ENCODE measurements at regions not wholly inside any gene's neighbourhood (a gene's known extent, or its start where the extent isn't known, plus 50 kb on each side); places are given as distances from the start of the nearest gene placed in this dataset.

DNA sequence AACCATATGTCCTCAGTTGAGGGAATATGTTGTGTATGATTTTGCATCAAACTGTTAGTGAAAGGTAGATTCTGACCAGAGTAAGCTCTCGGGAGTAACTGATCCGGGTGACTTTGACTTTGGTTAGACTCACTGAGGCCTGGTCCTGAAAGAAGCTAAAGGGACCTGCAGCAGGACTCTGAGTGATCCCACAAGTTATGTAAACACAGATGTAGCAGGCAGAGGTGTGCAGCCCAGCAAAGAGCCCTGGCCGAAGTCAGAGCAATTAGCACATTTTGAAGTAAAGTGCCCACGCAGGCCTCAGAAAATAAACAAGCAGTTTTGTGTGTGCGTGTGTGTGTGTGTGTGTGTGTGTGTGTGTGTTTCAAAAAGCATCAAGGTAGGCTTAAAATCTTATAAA is 245.6 kb upstream of the FERD3L start:
- CTCF ChIA-PET: no interaction called here
- no peak for DNase-seq
- intact Hi-C loops (cut with micrococcal nuclease): no loop called here
- Mint-ChIP-seq H3K27ac (no peak overlapping the region), H3K36me3 (ENCODE audit: low read depth) (no peaks in the 10 kb centered on the region), H3K4me1 (ENCODE audit: low read depth) (no peaks in the 10 kb centered on the region), H3K4me3 (no peak overlapping the region), H3K9me3 (peaks cover 6% of the 10 kb centered on the region), H3K27me3 (ENCODE audit: low read depth) (no peaks in the 10 kb centered on the region)

DNA sequence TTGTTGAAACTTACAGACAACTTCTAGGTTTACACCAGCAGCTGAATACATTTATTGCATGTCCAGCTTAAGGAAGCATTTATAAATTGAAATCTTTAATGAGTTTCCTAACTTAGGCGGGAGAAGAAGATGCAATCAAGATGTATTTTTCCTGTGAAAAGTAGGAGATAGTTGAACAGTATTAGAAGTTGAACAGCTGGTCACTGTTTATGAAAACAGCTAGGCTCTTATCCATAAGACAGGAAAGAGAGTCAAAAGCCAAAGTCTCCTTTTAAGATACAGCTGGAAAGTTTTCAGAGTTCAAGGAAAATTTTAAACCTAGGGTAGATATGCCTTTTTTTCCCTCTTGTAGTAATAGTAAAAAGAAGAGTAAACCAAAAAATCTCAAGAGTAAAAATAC is 236.1 kb upstream of the FERD3L start:
- Mint-ChIP-seq H3K36me3 (ENCODE audit: low read depth) (no peaks in the 10 kb centered on the region), H3K4me1 (ENCODE audit: low read depth) (no peaks in the 10 kb centered on the region), H3K27me3 (ENCODE audit: low read depth) (no peaks in the 10 kb centered on the region), H3K27ac (no peak overlapping the region), H3K4me3 (no peak overlapping the region), H3K9me3 (peaks cover 1% of the 10 kb centered on the region)
- CTCF ChIA-PET: interaction anchor here (0.6 kb wide), 1 partner anchor 111 kb away, joined by 3 read pairs; no protein-coding TSS in a partner anchor
- DNase-seq: no peak
- intact Hi-C loops (cut with micrococcal nuclease): no loop called here

DNA sequence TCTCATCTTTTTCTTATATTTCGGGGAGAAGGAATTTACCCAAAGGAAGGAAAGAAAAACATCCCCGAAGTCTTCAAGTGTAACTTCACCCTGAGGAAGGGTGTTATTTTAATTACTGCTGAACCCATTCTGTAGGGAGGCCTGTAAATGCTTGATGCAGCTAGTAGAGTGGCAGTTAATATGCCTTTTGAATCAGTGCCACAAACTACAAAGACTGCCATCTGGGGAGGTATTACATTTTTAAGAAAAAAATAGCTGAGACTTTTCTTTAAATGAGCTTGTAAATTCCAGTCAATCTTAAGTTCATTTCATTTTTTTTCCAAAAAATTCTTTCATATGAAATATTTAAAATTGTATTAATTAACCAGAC is 233.1 kb upstream of the FERD3L start:
- H3K36me3 Mint-ChIP-seq (ENCODE audit: low read depth): no peaks in the 10 kb centered on the region
- no peak overlapping the region for H3K27ac Mint-ChIP-seq
- H3K4me3 Mint-ChIP-seq: no peak overlapping the region
- peaks cover 4% of the 10 kb centered on the region for H3K9me3 Mint-ChIP-seq
- H3K27me3 Mint-ChIP-seq (ENCODE audit: low read depth): no peaks in the 10 kb centered on the region
- DNase-seq: no peak
- intact Hi-C loops (cut with micrococcal nuclease): no loop called here
- CTCF ChIA-PET: no interaction called here
- H3K4me1 Mint-ChIP-seq (ENCODE audit: low read depth): no peaks in the 10 kb centered on the region

DNA sequence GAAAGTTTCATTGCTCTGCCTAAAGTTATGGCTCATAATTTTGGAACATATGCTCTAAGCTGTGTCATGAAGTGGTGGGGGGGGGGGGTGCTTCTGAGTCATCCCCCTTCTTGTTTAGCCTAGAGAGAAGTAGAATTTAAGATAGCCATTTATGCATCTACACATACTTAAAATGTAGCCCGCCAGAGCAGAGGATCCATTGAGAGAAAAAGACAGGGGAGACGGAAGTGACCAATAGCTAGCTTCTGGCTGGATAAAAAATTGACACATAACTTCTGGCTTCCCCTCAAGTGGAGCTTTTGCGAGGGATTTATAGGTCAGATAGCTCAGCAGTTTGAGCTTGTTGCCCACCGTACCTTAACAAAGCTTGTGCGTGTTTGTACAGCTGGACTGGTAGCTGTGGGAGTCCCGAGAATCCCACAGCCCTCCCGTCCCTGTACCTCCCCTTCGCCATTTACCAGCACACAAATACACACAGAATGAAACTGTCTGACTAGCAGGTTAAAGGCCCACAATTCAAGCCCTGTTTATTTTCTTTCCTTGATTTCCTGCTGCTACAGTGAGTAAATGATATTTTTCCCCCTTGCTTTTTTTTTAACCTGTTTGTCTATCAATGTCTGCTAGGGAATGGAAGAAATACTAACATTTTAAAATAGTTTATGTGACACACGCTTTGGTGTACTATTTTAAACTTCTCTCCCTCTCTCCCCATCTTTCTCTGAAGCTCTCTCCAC is 232.6 kb upstream of the FERD3L start:
- no peak overlapping the region for H3K4me3 Mint-ChIP-seq
- no peaks in the 10 kb centered on the region for H3K27me3 Mint-ChIP-seq (ENCODE audit: low read depth)
- CTCF ChIA-PET: no interaction called here
- intact Hi-C loops (cut with micrococcal nuclease): no loop called here
- H3K36me3 Mint-ChIP-seq (ENCODE audit: low read depth): no peaks in the 10 kb centered on the region
- DNase-seq: no peak
- no peak overlapping the region for H3K27ac Mint-ChIP-seq
- peaks cover 5% of the 10 kb centered on the region for H3K9me3 Mint-ChIP-seq
- no peaks in the 10 kb centered on the region for H3K4me1 Mint-ChIP-seq (ENCODE audit: low read depth)

DNA sequence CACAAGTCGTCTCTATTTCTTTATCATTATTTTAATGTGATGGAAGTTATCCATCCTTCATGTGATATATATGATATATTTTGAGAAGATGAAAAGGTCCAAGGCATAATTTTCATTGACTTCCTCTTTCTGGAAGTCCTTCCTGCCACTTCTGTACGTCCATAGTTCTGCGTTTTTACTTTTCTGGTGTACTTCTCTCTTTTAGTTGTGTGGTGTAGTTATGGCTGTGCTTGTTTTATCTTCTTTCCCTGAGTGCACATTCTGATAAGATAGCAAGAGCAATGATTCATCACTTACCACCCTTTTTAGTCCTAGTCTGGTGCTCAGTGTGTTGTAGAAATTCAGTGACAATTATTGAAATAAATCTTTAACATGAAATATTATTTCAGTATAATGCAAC is 231.3 kb upstream of the FERD3L start:
- Mint-ChIP-seq H3K4me3 (no peak overlapping the region), H3K27ac (no peak overlapping the region), H3K9me3 (peaks cover 5% of the 10 kb centered on the region), H3K4me1 (ENCODE audit: low read depth) (no peaks in the 10 kb centered on the region), H3K27me3 (ENCODE audit: low read depth) (no peaks in the 10 kb centered on the region), H3K36me3 (ENCODE audit: low read depth) (no peaks in the 10 kb centered on the region)
- CTCF ChIA-PET: no interaction called here
- no peak for DNase-seq
- intact Hi-C loops (cut with micrococcal nuclease): no loop called here

DNA sequence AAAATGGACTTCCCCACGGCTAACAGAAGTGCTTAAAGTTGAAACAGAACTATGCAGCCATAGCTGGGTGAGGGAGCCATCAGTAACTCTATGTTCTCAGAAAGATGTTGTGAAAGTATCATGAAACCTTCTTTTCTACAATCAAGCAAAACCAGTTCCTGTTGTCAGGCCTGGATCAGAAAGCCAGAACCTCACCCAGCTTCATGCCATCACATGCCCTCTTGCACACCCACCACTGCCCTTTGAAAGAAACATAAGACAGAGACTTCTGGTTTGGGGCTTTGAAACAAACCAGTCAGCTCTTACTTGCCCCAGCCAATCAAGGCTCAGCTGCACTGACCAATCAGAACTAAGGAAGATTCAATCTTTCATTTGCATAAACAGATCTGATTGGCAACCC is 230.8 kb upstream of the FERD3L start:
- no peak for DNase-seq
- intact Hi-C loops (cut with micrococcal nuclease): no loop called here
- Mint-ChIP-seq H3K27ac (no peak overlapping the region), H3K36me3 (ENCODE audit: low read depth) (no peaks in the 10 kb centered on the region), H3K4me3 (no peak overlapping the region), H3K9me3 (peaks cover 5% of the 10 kb centered on the region), H3K27me3 (ENCODE audit: low read depth) (no peaks in the 10 kb centered on the region), H3K4me1 (ENCODE audit: low read depth) (no peaks in the 10 kb centered on the region)
- CTCF ChIA-PET: no interaction called here

DNA sequence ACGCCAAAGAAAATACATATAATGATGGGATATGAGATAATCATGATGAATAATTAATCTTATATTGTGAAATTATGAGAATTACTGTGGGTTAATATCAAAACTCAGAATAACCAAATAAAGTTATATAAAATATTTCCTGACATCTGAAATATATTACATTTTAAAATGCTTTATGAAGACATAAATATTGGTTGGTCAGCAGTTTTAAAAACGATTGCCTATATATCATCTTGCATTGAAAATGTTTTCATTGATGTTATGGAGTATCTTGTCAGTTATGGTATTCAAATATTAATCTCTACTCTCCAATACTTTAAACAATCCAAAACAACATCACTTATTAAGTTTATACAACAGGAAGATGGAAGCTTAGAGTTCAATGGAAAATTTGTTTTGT is 228.1 kb upstream of the FERD3L start:
- no peak for DNase-seq
- Mint-ChIP-seq H3K27me3 (ENCODE audit: low read depth) (no peaks in the 10 kb centered on the region), H3K27ac (no peak overlapping the region), H3K4me1 (ENCODE audit: low read depth) (no peaks in the 10 kb centered on the region), H3K4me3 (no peak overlapping the region), H3K36me3 (ENCODE audit: low read depth) (no peaks in the 10 kb centered on the region), H3K9me3 (peaks cover 4% of the 10 kb centered on the region)
- intact Hi-C loops (cut with micrococcal nuclease): no loop called here
- CTCF ChIA-PET: no interaction called here

DNA sequence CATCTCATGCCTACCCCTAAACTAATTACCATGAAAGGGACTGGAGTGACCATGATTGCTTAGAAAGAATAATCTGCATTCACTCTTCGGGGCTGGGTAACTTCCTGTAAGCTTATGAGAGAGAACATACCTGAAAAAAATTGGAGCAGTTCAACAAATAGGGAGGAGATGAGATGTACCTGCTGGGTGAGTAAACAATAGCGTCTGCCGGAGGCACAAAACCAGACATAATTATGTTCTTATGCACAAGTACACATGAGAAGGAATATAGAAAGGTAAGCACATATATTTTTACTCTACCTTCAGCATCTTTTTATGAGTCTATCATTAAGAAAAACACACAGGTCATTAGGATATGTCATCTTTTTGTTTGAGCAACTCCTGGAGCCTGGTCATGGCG is 224.6 kb upstream of the FERD3L start:
- H3K4me3 Mint-ChIP-seq: no peak overlapping the region
- intact Hi-C loops (cut with micrococcal nuclease): no loop called here
- no peaks in the 10 kb centered on the region for H3K36me3 Mint-ChIP-seq (ENCODE audit: low read depth)
- no peak for DNase-seq
- H3K4me1 Mint-ChIP-seq (ENCODE audit: low read depth): no peaks in the 10 kb centered on the region
- CTCF ChIA-PET: no interaction called here
- H3K9me3 Mint-ChIP-seq: peaks cover 4% of the 10 kb centered on the region
- no peak overlapping the region for H3K27ac Mint-ChIP-seq
- no peaks in the 10 kb centered on the region for H3K27me3 Mint-ChIP-seq (ENCODE audit: low read depth)

DNA sequence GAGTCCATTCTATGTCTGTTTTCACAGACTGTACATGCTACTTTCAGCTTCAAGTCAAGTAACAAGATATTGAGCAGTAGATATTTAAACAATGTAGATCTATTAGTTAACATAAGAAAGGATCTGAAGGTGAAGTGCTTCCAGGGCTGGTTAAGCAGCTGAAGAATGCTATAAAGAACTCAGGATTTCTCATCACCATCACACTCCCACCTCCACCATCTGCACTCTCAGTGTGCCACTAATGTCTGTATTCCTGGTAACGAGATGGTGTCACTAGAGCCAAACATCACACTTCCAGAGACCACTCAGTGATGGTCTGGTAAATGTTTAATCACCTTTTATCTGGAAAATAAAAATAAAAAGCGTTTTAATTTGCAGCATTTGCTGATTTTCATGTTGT is 224.0 kb upstream of the FERD3L start:
- peaks cover 3% of the 10 kb centered on the region for H3K9me3 Mint-ChIP-seq
- H3K27ac Mint-ChIP-seq: no peak overlapping the region
- H3K27me3 Mint-ChIP-seq (ENCODE audit: low read depth): no peaks in the 10 kb centered on the region
- no peaks in the 10 kb centered on the region for H3K4me1 Mint-ChIP-seq (ENCODE audit: low read depth)
- intact Hi-C loops (cut with micrococcal nuclease): no loop called here
- DNase-seq: no peak
- no peaks in the 10 kb centered on the region for H3K36me3 Mint-ChIP-seq (ENCODE audit: low read depth)
- CTCF ChIA-PET: interaction anchor here (0.6 kb wide), 1 partner anchor 325 kb away, joined by 3 read pairs; no protein-coding TSS in a partner anchor
- H3K4me3 Mint-ChIP-seq: no peak overlapping the region

DNA sequence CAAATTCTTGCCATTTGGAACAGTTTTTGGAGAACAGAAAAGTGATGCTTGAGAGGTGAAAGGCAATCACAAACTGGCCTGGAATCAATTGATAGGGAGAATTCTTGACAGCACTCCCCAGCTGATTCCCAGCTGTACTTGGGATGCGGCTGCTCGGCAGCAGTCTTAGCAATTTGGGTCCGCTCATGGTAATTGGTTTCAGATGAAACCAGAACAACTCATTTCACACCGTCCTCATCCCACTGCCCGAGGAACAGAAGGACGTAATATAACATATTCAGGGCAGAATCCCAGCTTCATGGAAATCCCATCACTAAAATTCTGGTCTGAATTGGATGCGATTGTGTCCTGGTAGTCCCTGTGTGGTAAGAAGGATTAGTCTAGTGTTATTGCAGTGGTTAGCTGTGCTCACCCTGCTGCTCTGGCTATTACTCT is 223.3 kb upstream of the FERD3L start:
- Mint-ChIP-seq H3K27me3 (ENCODE audit: low read depth) (no peaks in the 10 kb centered on the region), H3K4me3 (no peak overlapping the region), H3K4me1 (ENCODE audit: low read depth) (no peaks in the 10 kb centered on the region), H3K27ac (no peak overlapping the region), H3K36me3 (ENCODE audit: low read depth) (no peaks in the 10 kb centered on the region), H3K9me3 (peaks cover 1% of the 10 kb centered on the region)
- CTCF ChIA-PET: no interaction called here
- no peak for DNase-seq
- intact Hi-C loops (cut with micrococcal nuclease): no loop called here

DNA sequence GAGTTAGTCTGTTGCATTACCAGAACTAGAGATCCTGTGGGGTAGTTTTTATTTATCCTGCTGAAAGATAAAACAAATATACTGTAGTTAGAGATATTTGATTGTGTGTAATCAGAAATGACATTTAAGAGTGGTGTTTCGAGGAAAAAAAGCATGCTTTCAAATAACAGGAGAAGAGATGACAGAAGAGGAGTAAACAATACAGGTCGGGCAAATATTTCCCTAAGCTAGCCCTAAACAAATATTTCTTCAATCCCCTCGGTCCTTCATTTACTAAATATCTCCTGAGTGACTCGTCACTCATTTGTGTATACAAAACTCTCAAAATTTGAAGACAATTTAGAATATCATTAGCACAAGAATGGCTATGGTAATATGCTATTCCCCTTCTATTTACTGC is 219.7 kb upstream of the FERD3L start:
- Mint-ChIP-seq H3K27me3 (ENCODE audit: low read depth) (no peaks in the 10 kb centered on the region), H3K4me1 (ENCODE audit: low read depth) (no peaks in the 10 kb centered on the region), H3K27ac (no peak overlapping the region), H3K9me3 (no peaks in the 10 kb centered on the region), H3K4me3 (no peak overlapping the region), H3K36me3 (ENCODE audit: low read depth) (no peaks in the 10 kb centered on the region)
- no peak for DNase-seq
- intact Hi-C loops (cut with micrococcal nuclease): no loop called here
- CTCF ChIA-PET: no interaction called here

DNA sequence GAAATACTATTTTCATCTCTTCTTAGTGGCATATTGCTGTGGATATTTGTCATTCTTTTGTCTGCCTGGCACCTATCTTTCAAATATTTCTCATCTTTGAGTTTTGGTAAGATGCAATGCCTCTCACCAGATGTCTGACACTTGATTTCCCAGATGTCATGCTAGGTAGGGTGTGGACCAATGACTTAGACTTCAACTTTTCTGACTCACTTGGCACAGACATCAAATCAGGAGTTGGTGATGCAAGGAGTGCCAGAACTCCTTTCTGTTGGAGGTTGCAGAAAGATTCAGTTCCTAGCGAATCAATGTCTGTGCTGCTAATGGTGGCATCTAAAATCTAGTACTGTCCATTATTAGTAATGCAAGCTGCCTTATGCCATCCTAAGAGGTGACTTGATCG is 216.9 kb upstream of the FERD3L start:
- H3K36me3 Mint-ChIP-seq (ENCODE audit: low read depth): no peaks in the 10 kb centered on the region
- DNase-seq: no peak
- no peaks in the 10 kb centered on the region for H3K4me1 Mint-ChIP-seq (ENCODE audit: low read depth)
- intact Hi-C loops (cut with micrococcal nuclease): no loop called here
- H3K27ac Mint-ChIP-seq: no peak overlapping the region
- CTCF ChIA-PET: no interaction called here
- H3K27me3 Mint-ChIP-seq (ENCODE audit: low read depth): no peaks in the 10 kb centered on the region
- no peaks in the 10 kb centered on the region for H3K9me3 Mint-ChIP-seq
- no peak overlapping the region for H3K4me3 Mint-ChIP-seq

DNA sequence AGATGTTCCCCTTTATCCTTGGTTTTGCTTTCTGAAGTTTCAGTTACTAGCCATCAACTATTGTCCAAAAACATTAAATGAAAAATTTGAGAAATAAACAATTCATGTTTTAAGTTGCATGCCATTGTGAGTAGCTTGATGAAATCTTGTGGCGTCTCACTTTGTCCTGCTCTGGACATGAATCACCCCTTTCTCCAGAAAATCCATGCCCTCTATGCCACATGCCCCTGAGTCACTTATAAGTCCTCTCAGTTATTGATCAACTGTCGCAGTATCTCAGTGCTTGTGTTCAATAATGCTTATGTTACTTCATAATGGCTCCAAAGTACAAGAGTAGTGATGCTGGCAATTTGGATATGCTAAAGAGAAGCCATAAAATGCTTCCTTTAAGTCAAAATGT is 208.0 kb upstream of the FERD3L start:
- H3K4me1 Mint-ChIP-seq (ENCODE audit: low read depth): no peaks in the 10 kb centered on the region
- no peaks in the 10 kb centered on the region for H3K27me3 Mint-ChIP-seq (ENCODE audit: low read depth)
- no peak overlapping the region for H3K4me3 Mint-ChIP-seq
- H3K36me3 Mint-ChIP-seq (ENCODE audit: low read depth): no peaks in the 10 kb centered on the region
- CTCF ChIA-PET: no interaction called here
- H3K27ac Mint-ChIP-seq: no peak overlapping the region
- H3K9me3 Mint-ChIP-seq: no peaks in the 10 kb centered on the region
- DNase-seq: no peak
- intact Hi-C loops (cut with micrococcal nuclease): no loop called here

DNA sequence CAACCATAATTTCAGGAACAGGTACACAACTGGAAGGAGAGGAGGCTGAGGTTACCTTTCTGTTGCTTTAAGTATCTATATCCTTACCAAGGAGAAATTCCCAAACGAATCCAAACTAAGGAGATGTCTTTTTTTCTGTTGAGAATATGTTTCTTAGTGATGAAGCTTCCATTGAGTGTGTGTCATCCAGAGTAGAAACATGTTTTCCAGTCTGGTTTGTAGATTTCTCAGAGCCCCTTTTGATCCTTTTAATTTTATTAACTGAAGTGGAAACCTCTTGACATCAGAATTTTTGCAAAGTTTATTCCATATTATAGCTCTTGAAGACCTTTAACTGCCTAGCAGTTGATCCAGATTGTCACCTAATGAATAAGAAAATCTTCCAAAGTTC is 207.1 kb upstream of the FERD3L start:
- DNase-seq: no peak
- H3K27ac Mint-ChIP-seq: no peak overlapping the region
- CTCF ChIA-PET: no interaction called here
- no peaks in the 10 kb centered on the region for H3K36me3 Mint-ChIP-seq (ENCODE audit: low read depth)
- intact Hi-C loops (cut with micrococcal nuclease): no loop called here
- no peaks in the 10 kb centered on the region for H3K9me3 Mint-ChIP-seq
- no peaks in the 10 kb centered on the region for H3K27me3 Mint-ChIP-seq (ENCODE audit: low read depth)
- H3K4me3 Mint-ChIP-seq: no peak overlapping the region
- H3K4me1 Mint-ChIP-seq (ENCODE audit: low read depth): no peaks in the 10 kb centered on the region

All from activated naive CD4-positive, alpha-beta T cell treated with anti-CD3 and anti-CD28 coated beads for 36 hours (primary cell).